ENCODE measurements at regions not wholly inside any gene's neighbourhood (a gene's known extent, or its start where the extent isn't known, plus 50 kb on each side); places are given as distances from the start of the nearest gene placed in this dataset.

GRCh38 chr13:83056269-83056668, 826.0 kb downstream of the SLITRK1 start:
- Histone ChIP-seq H3K36me3 (ENCODE audit: control insufficient read depth in 2 of 3, insufficient read depth in 3 of 3, low read length in 3 of 3) (no peaks in the 10 kb centered on the region), H3K27me3 (ENCODE audit: control insufficient read depth, insufficient read depth, low read length) (no peaks in the 10 kb centered on the region), H3K9me3 (ENCODE audit: control insufficient read depth in 2 of 3, insufficient read depth in 1 of 3, low read length in 3 of 3) (peaks cover 0 to 3% (median 0%) of the 10 kb centered on the region in 3 donors), H3K27ac (ENCODE audit: low read depth in 2 of 2, low read length in 2 of 2) (no peak overlapping the region), H3K9ac (ENCODE audit: low read length in 3 of 3) (no peak overlapping the region), H3K4me1 (ENCODE audit: control insufficient read depth in 2 of 3, insufficient read depth in 2 of 3, low read depth in 1 of 3, low read length in 3 of 3) (no peaks in the 10 kb centered on the region), H3K4me3 (ENCODE audit: low read length in 3 of 3) (no peak overlapping the region)
- DNase-seq (no peak), FAIRE-seq (no peak)
- intact Hi-C loops (cut with DNase I): no loop called here
- TF ChIP-seq, protein P1, sequence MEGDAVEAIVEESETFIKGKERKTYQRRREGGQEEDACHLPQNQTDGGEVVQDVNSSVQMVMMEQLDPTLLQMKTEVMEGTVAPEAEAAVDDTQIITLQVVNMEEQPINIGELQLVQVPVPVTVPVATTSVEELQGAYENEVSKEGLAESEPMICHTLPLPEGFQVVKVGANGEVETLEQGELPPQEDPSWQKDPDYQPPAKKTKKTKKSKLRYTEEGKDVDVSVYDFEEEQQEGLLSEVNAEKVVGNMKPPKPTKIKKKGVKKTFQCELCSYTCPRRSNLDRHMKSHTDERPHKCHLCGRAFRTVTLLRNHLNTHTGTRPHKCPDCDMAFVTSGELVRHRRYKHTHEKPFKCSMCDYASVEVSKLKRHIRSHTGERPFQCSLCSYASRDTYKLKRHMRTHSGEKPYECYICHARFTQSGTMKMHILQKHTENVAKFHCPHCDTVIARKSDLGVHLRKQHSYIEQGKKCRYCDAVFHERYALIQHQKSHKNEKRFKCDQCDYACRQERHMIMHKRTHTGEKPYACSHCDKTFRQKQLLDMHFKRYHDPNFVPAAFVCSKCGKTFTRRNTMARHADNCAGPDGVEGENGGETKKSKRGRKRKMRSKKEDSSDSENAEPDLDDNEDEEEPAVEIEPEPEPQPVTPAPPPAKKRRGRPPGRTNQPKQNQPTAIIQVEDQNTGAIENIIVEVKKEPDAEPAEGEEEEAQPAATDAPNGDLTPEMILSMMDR (IDR thresholded peaks at IDR 0.05; ENCODE audit: borderline replicate concordance, extremely low read depth, insufficient read depth): no peak

DNA sequence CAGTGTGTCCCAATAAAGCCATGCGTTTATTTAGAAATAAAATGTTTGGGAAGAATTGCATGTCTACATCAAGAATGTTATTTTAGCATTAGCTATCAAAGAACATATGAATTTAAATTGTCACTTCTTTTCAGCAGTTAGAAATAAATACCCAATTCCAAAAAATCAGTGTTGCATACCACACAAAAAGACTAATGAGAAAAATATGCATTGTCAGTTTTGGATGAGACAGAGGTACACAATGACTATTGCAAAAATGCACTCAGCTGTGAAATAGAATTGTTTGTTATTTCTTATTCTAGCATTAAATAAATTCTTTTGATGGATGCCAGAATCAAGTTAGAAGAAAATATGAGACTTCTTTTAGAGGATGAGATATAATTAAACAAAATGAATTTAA, 833.9 kb downstream of the SLITRK1 start:
- no peak for FAIRE-seq
- intact Hi-C loops (cut with DNase I): no loop called here
- DNase-seq: no peak

DNA sequence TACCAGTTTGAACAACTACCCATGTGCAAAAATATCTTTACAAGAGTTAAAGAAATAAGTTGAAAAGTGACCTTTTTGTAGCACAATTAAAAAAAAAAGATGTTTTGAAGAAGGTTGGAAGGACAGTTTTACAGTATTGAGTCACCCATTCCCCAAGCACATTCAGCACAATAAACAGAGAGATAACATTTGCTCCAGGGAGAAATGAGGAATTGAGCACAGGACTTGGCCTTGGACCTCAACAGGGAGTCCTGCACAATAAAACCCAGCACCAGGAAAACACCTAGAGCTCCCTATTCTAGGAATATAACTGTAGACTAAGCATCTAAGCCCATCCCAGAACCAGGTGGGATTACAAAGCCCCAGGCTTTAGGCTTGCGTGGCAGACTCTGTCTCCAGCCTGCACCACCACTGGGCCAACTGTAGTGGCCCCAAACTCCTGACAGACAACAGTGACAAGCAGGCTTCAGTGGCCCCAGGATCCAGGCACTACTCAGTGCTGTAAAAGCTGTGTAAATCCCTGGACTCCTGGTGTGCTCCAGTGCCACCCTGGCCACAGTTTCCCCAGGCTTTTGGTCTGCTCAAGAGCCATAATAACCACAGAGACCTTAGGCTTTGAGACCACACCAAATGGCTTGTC, 857.2 kb downstream of the SLITRK1 start:
- Histone ChIP-seq H3K4me1 (ENCODE audit: control insufficient read depth in 2 of 3, insufficient read depth in 2 of 3, low read depth in 1 of 3, low read length in 3 of 3) (no peaks in the 10 kb centered on the region), H3K36me3 (ENCODE audit: control insufficient read depth in 2 of 3, insufficient read depth in 3 of 3, low read length in 3 of 3) (no peaks in the 10 kb centered on the region), H3K4me3 (ENCODE audit: low read length in 3 of 3) (no peak overlapping the region), H3K9ac (ENCODE audit: low read length in 3 of 3) (no peak overlapping the region), H3K27me3 (ENCODE audit: control insufficient read depth, insufficient read depth, low read length) (no peaks in the 10 kb centered on the region), H3K9me3 (ENCODE audit: control insufficient read depth in 2 of 3, insufficient read depth in 1 of 3, low read length in 3 of 3) (no peaks in the 10 kb centered on the region), H3K27ac (ENCODE audit: low read depth in 2 of 2, low read length in 2 of 2) (no peak overlapping the region)
- intact Hi-C loops (cut with DNase I): no loop called here
- DNase-seq (no peak), FAIRE-seq (no peak)
- TF ChIP-seq, protein P1 (IDR thresholded peaks at IDR 0.05; ENCODE audit: borderline replicate concordance, extremely low read depth, insufficient read depth): no peak

More for the DNA sequence above, 833.9 kb downstream of the SLITRK1 start:
- no peaks in the 10 kb centered on the region for H3K36me3 ChIP-seq (ENCODE audit: control insufficient read depth in 2 of 3, insufficient read depth in 3 of 3, low read length in 3 of 3)
- no peaks in the 10 kb centered on the region for H3K27me3 ChIP-seq (ENCODE audit: control insufficient read depth, insufficient read depth, low read length)
- H3K9ac ChIP-seq (ENCODE audit: low read length in 3 of 3): no peak overlapping the region
- H3K4me1 ChIP-seq (ENCODE audit: control insufficient read depth in 2 of 3, insufficient read depth in 2 of 3, low read depth in 1 of 3, low read length in 3 of 3): no peaks in the 10 kb centered on the region
- no peak overlapping the region for H3K27ac ChIP-seq (ENCODE audit: low read depth in 2 of 2, low read length in 2 of 2)
- TF ChIP-seq, protein P1 (IDR thresholded peaks at IDR 0.05; ENCODE audit: borderline replicate concordance, extremely low read depth, insufficient read depth): no peak
- peaks cover 0 to 3% (median 2%) of the 10 kb centered on the region in 3 donors for H3K9me3 ChIP-seq (ENCODE audit: control insufficient read depth in 2 of 3, insufficient read depth in 1 of 3, low read length in 3 of 3)
- H3K4me3 ChIP-seq (ENCODE audit: low read length in 3 of 3): no peak overlapping the region

DNA sequence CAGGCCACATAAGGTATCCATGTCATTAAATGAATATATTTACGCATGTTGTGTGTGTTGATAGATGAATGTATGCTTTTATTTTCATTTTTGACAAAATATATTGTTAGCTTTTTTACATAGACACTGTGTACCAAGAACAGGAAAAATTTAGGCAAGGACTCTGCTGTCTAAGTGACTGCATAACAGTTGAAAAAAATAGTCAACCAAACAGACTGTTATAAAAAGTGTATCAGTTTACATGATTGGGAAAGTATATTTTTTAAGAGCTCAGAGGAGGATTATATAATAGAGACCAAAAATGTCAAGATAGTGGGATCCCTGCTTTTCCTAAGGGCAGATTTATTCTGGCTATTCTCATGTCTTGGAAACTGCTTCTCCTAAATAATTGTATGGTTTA, 858.0 kb downstream of the SLITRK1 start:
- Histone ChIP-seq H3K4me3 (ENCODE audit: low read length in 3 of 3) (no peak overlapping the region), H3K27ac (ENCODE audit: low read depth in 2 of 2, low read length in 2 of 2) (no peak overlapping the region), H3K9ac (ENCODE audit: low read length in 3 of 3) (no peak overlapping the region), H3K4me1 (ENCODE audit: control insufficient read depth in 2 of 3, insufficient read depth in 2 of 3, low read depth in 1 of 3, low read length in 3 of 3) (no peaks in the 10 kb centered on the region), H3K27me3 (ENCODE audit: control insufficient read depth, insufficient read depth, low read length) (no peaks in the 10 kb centered on the region), H3K9me3 (ENCODE audit: control insufficient read depth in 2 of 3, insufficient read depth in 1 of 3, low read length in 3 of 3) (no peaks in the 10 kb centered on the region), H3K36me3 (ENCODE audit: control insufficient read depth in 2 of 3, insufficient read depth in 3 of 3, low read length in 3 of 3) (no peaks in the 10 kb centered on the region)
- DNase-seq (no peak), FAIRE-seq (no peak)
- intact Hi-C loops (cut with DNase I): no loop called here
- TF ChIP-seq, protein P1 (IDR thresholded peaks at IDR 0.05; ENCODE audit: borderline replicate concordance, extremely low read depth, insufficient read depth): no peak
